ENCODE measurements at regions not wholly inside any gene's neighbourhood (a gene's known extent, or its start where the extent isn't known, plus 50 kb on each side); places are given as distances from the start of the nearest gene placed in this dataset.
A peak's percentile ranks its signal among the peaks of the same experiment; 100 is the strongest.

DNA sequence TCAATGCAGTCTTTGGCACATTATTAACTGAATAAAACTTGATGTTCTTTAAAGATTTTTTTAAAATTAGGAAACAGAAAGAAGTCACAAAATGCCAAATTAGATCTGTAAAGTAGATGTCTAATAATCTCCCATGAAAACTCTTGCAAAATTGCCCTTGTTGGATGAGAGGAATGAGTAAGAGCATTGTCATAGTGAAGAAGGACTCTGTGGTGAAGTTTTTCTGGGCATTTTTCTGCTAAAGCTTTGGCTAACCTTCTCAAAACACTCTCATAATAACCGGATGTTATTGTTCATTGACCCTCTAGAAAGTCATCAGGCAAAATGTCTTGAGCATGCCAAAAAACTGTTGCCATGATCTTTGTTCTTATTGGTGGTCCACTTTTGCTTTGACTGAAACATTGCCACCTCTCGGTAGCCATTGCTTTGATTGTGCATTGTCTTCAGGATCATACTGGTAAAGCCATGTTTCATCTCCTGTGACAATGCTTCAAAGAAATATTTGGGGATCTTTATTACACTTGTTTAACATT, 549.3 kb downstream of the LIG4 start:
- no peak for DNase-seq
- TF ChIP-seq, protein P1, sequence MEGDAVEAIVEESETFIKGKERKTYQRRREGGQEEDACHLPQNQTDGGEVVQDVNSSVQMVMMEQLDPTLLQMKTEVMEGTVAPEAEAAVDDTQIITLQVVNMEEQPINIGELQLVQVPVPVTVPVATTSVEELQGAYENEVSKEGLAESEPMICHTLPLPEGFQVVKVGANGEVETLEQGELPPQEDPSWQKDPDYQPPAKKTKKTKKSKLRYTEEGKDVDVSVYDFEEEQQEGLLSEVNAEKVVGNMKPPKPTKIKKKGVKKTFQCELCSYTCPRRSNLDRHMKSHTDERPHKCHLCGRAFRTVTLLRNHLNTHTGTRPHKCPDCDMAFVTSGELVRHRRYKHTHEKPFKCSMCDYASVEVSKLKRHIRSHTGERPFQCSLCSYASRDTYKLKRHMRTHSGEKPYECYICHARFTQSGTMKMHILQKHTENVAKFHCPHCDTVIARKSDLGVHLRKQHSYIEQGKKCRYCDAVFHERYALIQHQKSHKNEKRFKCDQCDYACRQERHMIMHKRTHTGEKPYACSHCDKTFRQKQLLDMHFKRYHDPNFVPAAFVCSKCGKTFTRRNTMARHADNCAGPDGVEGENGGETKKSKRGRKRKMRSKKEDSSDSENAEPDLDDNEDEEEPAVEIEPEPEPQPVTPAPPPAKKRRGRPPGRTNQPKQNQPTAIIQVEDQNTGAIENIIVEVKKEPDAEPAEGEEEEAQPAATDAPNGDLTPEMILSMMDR (IDR thresholded peaks at IDR 0.05; ENCODE audit: low read depth, low read length) = no peak
- Histone ChIP-seq H3K4me3 (ENCODE audit: low read depth, low read length) (no peak overlapping the region), H3K27me3 (ENCODE audit: insufficient read depth, low read depth, severe bottlenecking) (no peaks in the 10 kb centered on the region), H3K27ac (no peak overlapping the region), H3K9me3 (ENCODE audit: severe bottlenecking) (no peaks in the 10 kb centered on the region), H3K36me3 (no peaks in the 10 kb centered on the region)

DNA sequence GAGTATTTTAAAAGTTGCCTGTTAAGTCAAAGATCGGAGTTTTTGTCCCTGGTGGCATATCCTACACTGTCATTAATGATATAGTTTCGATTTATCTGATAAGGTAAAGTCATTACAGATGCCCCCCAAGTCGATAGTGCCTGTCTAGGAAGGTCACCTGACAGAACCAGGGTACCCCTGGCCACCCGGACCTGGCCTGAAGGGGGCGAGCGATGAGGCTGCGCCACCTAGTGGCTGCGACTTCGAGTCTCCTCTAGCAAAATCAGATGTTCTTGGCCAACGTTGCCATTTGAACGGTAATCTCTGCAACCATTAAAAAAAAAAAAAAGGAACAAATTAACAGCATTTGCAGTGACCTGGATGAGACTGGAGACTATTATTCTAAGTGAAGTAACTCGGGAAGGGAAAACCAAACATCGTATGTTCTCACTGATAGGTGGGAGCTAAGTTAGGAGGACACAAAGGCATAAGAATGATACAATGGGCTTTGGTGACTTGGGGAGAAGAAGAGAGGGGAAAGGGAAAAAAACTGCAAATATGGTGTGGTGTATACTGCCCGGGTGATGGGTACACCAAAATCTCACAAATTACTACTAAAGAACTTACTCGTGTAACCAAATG, 565.1 kb downstream of the LIG4 start:
- Histone ChIP-seq H3K27me3 (ENCODE audit: insufficient read depth, low read depth, severe bottlenecking) (no peaks in the 10 kb centered on the region), H3K27ac (no peak overlapping the region), H3K9me3 (ENCODE audit: severe bottlenecking) (no peaks in the 10 kb centered on the region), H3K36me3 (no peaks in the 10 kb centered on the region), H3K4me3 (ENCODE audit: low read depth, low read length) (no peak overlapping the region)
- TF ChIP-seq, protein P1 (IDR thresholded peaks at IDR 0.05; ENCODE audit: low read depth, low read length) = peak; percentile 99
- DNase-seq = peak; percentile 87

DNA sequence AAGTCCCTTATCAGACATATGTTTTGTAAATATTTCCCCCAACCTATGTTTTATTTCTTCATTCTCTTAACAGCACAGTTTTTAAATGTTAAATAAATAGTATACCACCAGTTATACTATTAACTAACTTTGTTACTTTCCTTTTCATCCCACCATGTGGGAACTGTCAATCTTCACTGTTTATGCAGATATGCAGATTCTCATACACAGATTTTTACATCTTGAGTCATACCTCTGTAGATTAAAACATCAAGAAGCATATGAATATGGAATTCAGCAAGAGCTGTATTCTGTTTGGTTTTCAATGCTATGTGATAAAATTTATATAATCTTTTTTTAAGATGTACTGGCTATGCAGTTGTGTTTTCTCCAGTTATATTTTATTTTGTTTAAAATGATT, 566.3 kb downstream of the LIG4 start:
- Histone ChIP-seq H3K27ac (no peak overlapping the region), H3K36me3 (no peaks in the 10 kb centered on the region), H3K27me3 (ENCODE audit: insufficient read depth, low read depth, severe bottlenecking) (no peaks in the 10 kb centered on the region), H3K9me3 (ENCODE audit: severe bottlenecking) (no peaks in the 10 kb centered on the region), H3K4me3 (ENCODE audit: low read depth, low read length) (no peak overlapping the region)
- DNase-seq = no peak
- TF ChIP-seq, protein P1 (IDR thresholded peaks at IDR 0.05; ENCODE audit: low read depth, low read length) = no peak

DNA sequence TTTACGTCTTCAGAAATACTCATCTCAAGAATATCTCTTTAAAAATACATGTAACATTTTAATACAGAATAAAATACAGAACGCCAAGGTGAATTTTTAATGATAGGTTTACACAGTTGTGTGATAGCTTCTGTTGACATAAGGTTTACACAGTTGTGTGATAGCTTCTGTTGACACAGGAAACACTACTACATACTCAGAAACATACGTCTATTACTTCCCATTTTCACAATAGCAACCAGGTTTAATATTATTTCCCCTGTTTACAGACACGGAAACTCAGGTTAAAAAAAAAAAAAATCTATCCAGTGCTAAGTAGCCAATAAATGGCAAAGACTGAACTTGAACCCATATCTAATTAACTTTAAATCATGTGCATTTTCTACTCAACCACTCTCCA, 571.2 kb downstream of the LIG4 start:
- H3K4me3 ChIP-seq (ENCODE audit: low read depth, low read length) = no peak overlapping the region
- no peaks in the 10 kb centered on the region for H3K36me3 ChIP-seq
- no peak for DNase-seq
- H3K9me3 ChIP-seq (ENCODE audit: severe bottlenecking) = no peaks in the 10 kb centered on the region
- no peak overlapping the region for H3K27ac ChIP-seq
- TF ChIP-seq, protein P1 (IDR thresholded peaks at IDR 0.05; ENCODE audit: low read depth, low read length) = no peak
- no peaks in the 10 kb centered on the region for H3K27me3 ChIP-seq (ENCODE audit: insufficient read depth, low read depth, severe bottlenecking)

DNA sequence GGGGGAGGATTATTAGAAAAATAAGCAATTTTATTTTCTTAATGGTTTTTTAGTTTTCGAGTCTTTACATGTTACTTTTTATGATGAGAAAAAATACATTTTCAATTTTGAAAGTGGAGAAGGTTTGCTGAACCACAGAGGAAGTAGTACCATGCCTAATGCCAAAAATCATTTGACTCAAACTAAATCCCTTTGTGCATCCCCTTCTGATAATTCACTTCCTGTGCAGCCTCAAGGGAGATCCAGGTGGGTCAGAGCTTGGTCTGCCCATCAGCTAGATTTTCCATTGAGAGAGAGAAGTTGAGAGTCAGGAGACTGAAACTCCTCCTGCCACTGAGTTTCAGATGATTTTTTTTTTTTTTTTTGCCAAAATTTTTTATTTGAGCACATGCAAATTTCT, 571.7 kb downstream of the LIG4 start:
- no peaks in the 10 kb centered on the region for H3K27me3 ChIP-seq (ENCODE audit: insufficient read depth, low read depth, severe bottlenecking)
- no peak overlapping the region for H3K27ac ChIP-seq
- no peaks in the 10 kb centered on the region for H3K36me3 ChIP-seq
- TF ChIP-seq, protein P1 (IDR thresholded peaks at IDR 0.05; ENCODE audit: low read depth, low read length) = no peak
- H3K4me3 ChIP-seq (ENCODE audit: low read depth, low read length) = no peak overlapping the region
- H3K9me3 ChIP-seq (ENCODE audit: severe bottlenecking) = no peaks in the 10 kb centered on the region
- DNase-seq = no peak

DNA sequence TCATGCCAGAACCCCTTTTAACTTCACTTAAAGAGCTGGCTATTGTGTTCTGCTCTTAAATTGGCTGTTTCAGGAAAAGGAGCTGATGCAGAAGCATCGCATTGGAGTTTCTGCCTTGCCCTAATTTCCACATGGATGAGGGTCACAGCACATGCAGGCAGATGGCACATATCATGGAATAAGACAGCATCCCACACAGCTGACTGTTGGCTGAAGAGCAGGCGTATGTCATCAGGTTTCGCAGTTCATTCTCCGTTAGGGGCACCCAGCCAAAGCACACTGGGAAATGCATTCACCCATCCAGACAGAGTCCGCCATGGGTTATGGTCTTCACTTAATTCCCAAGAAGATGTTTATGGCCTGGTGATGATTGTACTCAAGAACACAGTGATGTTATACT, 572.5 kb downstream of the LIG4 start:
- no peaks in the 10 kb centered on the region for H3K9me3 ChIP-seq (ENCODE audit: severe bottlenecking)
- DNase-seq = no peak
- H3K4me3 ChIP-seq (ENCODE audit: low read depth, low read length) = no peak overlapping the region
- H3K36me3 ChIP-seq = no peaks in the 10 kb centered on the region
- H3K27me3 ChIP-seq (ENCODE audit: insufficient read depth, low read depth, severe bottlenecking) = no peaks in the 10 kb centered on the region
- no peak overlapping the region for H3K27ac ChIP-seq
- TF ChIP-seq, protein P1 (IDR thresholded peaks at IDR 0.05; ENCODE audit: low read depth, low read length) = no peak

Data from WERI-Rb-1 (cell line).